ENCODE measurements at regions not wholly inside any gene's neighbourhood (a gene's known extent, or its start where the extent isn't known, plus 50 kb on each side); places are given as distances from the start of the nearest gene placed in this dataset.

GRCh38 chr20:7359739-7360138 is 580.5 kb downstream of the HAO1 start:
- H3K4me3 ChIP-seq (ENCODE audit: low read depth, low read length) = no peak overlapping the region
- no peak for DNase-seq (ENCODE audit: low read depth)

- no peak for DNase-seq (ENCODE audit: low read depth)
- H3K4me3 ChIP-seq (ENCODE audit: low read depth, low read length) = no peak overlapping the region
Measured at GRCh38 chr20:7361321-7361720, 578.9 kb downstream of the HAO1 start.

GRCh38 chr20:7361931-7362330 is 578.3 kb downstream of the HAO1 start:
- H3K4me3 ChIP-seq (ENCODE audit: low read depth, low read length) = no peak overlapping the region
- DNase-seq (ENCODE audit: low read depth) = no peak

GRCh38 chr20:7362601-7363000 is 577.7 kb downstream of the HAO1 start:
- no peak for DNase-seq (ENCODE audit: low read depth)
- no peak overlapping the region for H3K4me3 ChIP-seq (ENCODE audit: low read depth, low read length)

GRCh38 chr20:7366189-7366588 is 574.1 kb downstream of the HAO1 start:
- no peak for DNase-seq (ENCODE audit: low read depth)
- H3K4me3 ChIP-seq (ENCODE audit: low read depth, low read length) = no peak overlapping the region

GRCh38 chr20:7371518-7372163 is 568.6 kb downstream of the HAO1 start:
- DNase-seq (ENCODE audit: low read depth) = no peak
- no peak overlapping the region for H3K4me3 ChIP-seq (ENCODE audit: low read depth, low read length)

- DNase-seq (ENCODE audit: low read depth) = no peak
Measured at GRCh38 chr20:7375905-7376304, 564.4 kb downstream of the HAO1 start.

GRCh38 chr20:7378864-7379605 is 561.2 kb downstream of the HAO1 start:
- H3K4me3 ChIP-seq (ENCODE audit: low read depth, low read length) = no peak overlapping the region
- no peak for DNase-seq (ENCODE audit: low read depth)

More at GRCh38 chr20:7375905-7376304, 564.4 kb downstream of the HAO1 start:
- H3K4me3 ChIP-seq (ENCODE audit: low read depth, low read length) = no peak overlapping the region

GRCh38 chr20:7379621-7380220 is 560.5 kb downstream of the HAO1 start:
- DNase-seq (ENCODE audit: low read depth) = no peak
- no peak overlapping the region for H3K4me3 ChIP-seq (ENCODE audit: low read depth, low read length)

GRCh38 chr20:7383216-7383615 is 557.0 kb downstream of the HAO1 start:
- DNase-seq (ENCODE audit: low read depth) = no peak
- no peak overlapping the region for H3K4me3 ChIP-seq (ENCODE audit: low read depth, low read length)

GRCh38 chr20:7387638-7388193 is 552.5 kb downstream of the HAO1 start:
- DNase-seq (ENCODE audit: low read depth) = no peak
- H3K4me3 ChIP-seq (ENCODE audit: low read depth, low read length) = no peak overlapping the region

GRCh38 chr20:7389216-7389615 is 551.0 kb downstream of the HAO1 start:
- DNase-seq (ENCODE audit: low read depth) = no peak

GRCh38 chr20:7392542-7393206 is 547.6 kb downstream of the HAO1 start:
- DNase-seq (ENCODE audit: low read depth) = no peak
- no peak overlapping the region for H3K4me3 ChIP-seq (ENCODE audit: low read depth, low read length)

More at GRCh38 chr20:7389216-7389615, 551.0 kb downstream of the HAO1 start:
- H3K4me3 ChIP-seq (ENCODE audit: low read depth, low read length) = no peak overlapping the region

GRCh38 chr20:7399114-7399513 is 541.1 kb downstream of the HAO1 start:
- DNase-seq (ENCODE audit: low read depth) = no peak
- H3K4me3 ChIP-seq (ENCODE audit: low read depth, low read length) = no peak overlapping the region

- no peak overlapping the region for H3K4me3 ChIP-seq (ENCODE audit: low read depth, low read length)
- DNase-seq (ENCODE audit: low read depth) = no peak
Measured at GRCh38 chr20:7399575-7399974, 540.7 kb downstream of the HAO1 start.

- H3K4me3 ChIP-seq (ENCODE audit: low read depth, low read length) = no peak overlapping the region
- DNase-seq (ENCODE audit: low read depth) = no peak
Measured at GRCh38 chr20:7406671-7407070, 533.6 kb downstream of the HAO1 start.

- peak; percentile 20 for DNase-seq (ENCODE audit: low read depth)
- no peak overlapping the region for H3K4me3 ChIP-seq (ENCODE audit: low read depth, low read length)
Measured at GRCh38 chr20:7410150-7410549, 530.1 kb downstream of the HAO1 start.

GRCh38 chr20:7411075-7411474 is 529.2 kb downstream of the HAO1 start:
- DNase-seq (ENCODE audit: low read depth) = no peak
- H3K4me3 ChIP-seq (ENCODE audit: low read depth, low read length) = no peak overlapping the region

GRCh38 chr20:7415427-7415826 is 524.8 kb downstream of the HAO1 start:
- DNase-seq (ENCODE audit: low read depth) = no peak
- no peak overlapping the region for H3K4me3 ChIP-seq (ENCODE audit: low read depth, low read length)

GRCh38 chr20:7416382-7416781 is 523.9 kb downstream of the HAO1 start:
- no peak overlapping the region for H3K4me3 ChIP-seq (ENCODE audit: low read depth, low read length)
- no peak for DNase-seq (ENCODE audit: low read depth)

Data from skeletal muscle cell (primary cell).